Stimulated activated CD8-positive, alpha-beta memory T cell treated with anti-CD3 and anti-CD28 coated beads, Interleukin-4, amount 100 ng/mL, for 24 hours (primary cell): ENCODE measurements at regions not wholly inside any gene's neighbourhood (a gene's known extent, or its start where the extent isn't known, plus 50 kb on each side); places are given as distances from the start of the nearest gene placed in this dataset.
"Not testable (repeated sequence)": the region's sequence is repeated elsewhere in the genome, so short reads cannot be mapped to it uniquely, and the experiment has no call there.

Experiments
- DNase-seq: peaks from one replicate; pipeline ENCODE4 v3.0.0-alpha.2; 2020; ENCODE audit warnings: low read depth

DNA sequence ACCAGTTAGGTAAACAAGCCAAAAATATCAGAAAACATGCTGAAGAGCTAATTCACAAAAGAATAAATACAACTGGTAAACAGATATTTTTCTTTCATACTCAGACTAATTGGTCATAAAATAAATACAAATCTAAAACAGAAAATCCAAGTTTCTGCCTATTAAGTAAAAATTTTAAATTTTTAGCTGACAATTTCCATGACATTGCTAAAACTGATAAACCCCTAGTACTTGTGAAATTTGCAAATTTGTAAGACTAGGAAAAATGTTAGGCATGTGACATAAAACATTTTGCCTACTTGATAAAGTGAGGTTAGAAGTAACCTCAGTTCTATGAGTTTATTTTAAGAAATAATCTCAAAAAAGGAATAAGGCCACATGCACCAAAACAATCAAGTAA is 356.1 kb downstream of the LRATD1 start:
- no peak for DNase-seq

DNA sequence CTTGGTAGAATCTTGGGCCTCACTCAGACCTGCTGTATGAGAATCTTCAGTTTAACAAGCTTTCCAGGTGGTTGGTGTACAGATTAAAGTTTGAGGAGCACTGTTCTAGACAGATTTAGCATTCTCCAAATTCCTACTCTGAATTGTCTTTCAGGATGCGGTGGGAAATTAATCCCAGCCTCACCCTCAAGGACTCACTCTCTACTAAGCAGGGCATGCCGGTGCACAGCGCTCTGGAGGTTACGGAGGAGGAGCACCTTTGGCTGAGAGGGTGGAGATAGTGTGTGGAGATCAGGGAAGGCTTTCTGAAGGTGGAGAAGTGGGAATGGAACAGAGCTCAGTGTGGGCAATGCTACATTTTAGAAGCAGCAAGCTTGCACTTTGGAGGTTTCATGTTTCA is 359.2 kb downstream of the LRATD1 start:
- no peak for DNase-seq

DNA sequence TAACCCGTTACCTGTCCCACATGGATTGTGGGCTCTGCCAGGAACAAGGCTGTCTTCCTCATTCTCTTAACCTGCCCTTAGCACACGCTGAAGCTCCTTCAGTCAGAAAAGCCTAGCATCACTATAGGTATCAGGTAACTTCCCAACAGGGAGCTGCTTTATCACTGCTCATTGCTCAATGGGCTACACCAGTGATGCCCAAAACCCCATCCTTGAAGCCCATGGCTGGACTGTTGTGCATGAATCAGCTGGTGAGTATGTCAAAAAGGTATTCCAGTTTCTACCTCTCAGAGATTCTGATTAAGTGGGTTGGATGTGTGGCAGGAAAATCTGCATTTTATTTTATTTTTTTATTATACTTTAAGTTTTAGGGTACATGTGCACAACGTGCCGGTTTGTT is 362.2 kb downstream of the LRATD1 start:
- no peak for DNase-seq

DNA sequence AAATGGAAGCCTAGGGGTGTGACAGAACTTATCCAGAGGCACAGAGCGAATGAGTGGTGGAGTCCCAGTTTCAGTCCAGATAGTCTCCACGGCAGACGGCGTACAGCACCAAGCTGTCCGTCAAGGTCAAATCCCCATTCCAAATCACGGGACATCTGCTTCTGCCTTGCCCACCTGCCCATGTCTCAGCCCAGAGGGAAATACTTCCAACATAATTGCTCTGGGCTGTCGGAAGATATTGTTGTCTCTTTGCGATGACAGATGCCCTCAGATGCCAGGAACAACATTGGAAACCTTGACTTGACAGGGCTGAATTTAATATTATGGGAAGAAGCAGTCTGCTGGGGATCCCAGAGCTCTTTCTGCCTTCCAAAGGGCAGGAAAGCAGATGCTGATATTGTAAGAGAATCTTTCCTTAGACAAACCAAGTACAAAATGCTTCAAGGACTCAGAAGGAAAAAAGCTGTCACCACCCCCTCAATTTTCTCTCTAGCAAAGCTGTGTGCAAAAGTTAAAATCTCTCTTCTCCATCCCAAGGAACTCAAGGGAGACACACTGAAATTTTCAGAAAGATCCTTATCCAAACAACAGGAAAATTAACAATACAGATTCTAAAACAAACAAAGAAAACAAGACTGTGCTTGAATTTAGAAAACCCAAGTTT is 364.0 kb downstream of the LRATD1 start:
- DNase-seq, result no peak

DNA sequence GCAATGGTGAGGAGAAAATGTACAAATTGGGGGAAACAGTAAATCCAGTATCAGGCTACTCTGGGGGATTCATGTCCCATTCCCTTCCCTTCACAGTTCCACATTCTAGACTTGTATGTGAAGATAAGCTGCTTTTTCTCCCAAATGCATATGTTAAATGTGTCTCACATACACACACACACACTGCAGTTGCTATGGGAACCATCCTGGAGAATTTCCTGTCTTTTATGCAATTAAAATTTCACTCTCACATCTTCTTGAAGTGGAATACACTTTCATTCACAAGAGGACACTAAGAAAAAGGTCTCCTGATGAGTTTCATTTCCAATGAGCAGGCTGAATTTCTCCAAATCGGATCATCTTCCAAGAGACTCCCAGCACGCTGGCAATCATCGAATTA is 366.0 kb downstream of the LRATD1 start:
- DNase-seq, result no peak

DNA sequence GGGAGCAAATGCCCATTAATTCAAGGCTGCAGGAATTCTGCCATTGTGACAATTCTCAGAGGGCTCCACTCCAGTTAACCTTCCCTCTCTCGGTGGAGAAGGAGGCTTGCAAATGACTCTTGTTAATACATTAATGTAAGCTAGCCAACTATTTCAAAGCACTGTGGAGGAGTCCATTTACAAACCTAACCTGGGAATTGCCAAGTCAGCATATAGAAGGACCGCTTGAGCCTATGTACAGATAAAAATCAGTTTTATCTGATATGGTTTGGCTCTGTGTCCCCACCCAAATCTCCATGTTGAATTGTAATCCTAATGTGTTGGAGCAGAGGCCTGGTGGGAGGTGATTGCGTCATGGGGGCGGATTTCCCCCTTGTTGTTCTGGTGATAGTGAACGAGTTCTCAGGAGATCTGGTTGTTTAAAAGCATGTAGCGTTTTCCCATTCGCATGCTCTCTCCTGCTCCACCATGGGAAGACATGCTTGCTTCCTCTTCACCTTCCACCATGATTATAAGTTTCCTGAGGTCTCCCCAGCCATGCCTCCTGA is 366.7 kb downstream of the LRATD1 start:
- DNase-seq, result no peak

DNA sequence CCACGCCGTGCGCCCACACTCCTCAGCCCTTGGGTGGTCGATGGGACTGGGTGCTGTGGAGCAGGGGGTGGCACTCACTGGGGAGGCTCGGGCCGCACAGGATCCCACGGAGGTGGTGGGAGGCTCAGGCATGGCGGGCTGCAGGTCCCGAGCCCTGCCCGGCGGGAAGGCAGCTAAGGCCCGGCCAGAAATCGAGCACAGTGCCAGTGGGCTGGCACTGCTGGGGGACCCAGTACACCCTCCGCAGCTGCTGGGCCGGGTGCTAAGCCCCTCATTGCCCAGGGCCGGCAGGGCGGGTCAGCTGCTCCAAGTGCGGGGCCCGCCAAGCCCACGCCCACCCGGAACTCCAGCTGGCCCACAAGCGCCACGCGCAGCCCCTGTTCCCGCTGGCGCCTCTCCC is 370.0 kb downstream of the LRATD1 start:
- not testable (repeated sequence) for DNase-seq

DNA sequence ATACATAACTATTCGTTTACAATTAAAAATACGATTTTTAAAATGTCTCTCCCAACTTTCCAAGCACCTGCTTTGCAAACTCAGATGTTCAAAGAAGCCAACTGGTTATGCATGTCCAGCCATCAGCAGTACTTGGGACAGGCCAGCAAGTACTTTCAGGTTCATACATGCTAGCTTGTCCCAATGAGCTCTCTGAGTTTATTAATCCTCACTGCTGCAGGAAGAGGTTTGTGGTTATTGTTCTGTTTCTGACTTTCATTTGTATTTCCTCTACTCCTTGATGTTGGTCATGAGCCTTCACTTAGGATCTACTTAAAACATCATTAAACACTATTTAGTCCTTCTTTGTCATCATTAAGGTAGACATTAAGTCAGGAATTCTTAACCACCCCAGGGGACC is 374.1 kb downstream of the LRATD1 start:
- no peak for DNase-seq

DNA sequence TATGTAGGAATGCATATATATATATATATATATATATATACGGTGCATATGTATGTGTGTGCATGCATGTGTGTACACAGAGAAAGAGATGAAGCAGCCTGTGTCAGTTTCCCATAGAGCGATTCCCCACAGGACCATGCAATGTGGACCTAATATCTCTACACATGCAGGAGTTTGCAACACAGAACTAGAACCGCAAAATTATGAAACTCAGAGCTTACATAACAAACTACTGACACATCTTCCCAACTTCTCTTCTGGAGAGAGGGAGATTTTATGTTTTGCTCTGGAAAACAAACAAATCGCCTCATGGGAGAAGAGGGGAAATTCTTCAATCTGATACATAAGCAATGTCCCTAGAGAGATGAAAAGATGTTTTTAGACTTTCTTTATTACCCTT is 377.2 kb downstream of the LRATD1 start:
- no peak for DNase-seq

DNA sequence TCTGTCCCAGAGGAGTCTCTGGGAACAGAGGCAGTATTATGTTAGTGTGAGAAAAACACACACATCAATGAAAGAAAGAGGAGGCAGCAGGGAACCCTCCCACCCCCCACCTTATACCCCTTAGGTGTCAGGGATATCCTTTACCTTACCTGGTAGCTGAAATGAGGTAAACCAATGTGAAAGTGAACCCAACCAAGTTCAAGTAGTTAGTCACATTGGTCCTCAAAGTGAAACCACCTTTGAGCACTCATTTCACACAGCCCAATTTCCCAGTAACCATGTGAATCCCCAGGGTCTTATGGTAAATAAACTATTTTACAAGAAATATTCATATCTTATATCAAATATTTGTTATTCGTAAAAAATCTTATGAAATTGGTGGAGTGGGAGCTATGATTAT is 377.8 kb downstream of the LRATD1 start:
- DNase-seq, result no peak

DNA sequence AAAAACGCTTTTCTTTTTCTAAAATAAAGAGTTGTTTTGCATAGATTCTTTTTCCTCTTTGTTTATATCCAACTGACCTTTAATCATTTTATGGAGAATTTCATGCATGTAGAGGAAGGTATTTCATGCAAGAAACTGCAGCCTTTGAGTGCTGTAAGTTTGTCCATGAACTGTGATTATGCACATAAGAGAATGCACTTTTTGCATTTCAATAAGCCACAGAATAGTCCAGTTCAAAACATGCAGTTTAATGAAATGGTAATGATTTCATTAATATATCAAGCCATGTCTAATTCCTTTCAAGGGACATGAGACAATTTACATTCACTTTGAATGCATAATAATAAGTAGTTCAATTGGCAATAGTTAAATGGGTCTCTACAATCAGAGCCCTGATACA is 386.3 kb downstream of the LRATD1 start:
- DNase-seq, result no peak

DNA sequence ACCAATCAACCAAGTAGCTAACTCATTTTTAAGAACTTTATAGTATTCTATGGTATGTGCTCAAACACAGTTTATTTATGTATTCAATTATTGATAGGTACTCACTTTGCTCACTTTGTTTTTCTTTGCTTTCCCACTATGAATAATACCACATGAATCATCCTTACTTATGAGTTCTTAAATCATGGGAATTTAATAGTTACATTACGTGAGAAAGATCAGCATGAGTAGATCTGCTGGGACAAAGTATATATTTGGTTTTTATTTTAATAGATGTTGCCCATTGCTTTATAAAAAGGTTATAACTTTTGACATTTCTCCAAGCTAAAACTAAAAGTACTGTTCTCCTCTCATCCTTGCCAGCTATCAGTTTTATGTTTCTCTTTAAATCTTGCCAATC is 390.7 kb downstream of the LRATD1 start:
- DNase-seq, result no peak

DNA sequence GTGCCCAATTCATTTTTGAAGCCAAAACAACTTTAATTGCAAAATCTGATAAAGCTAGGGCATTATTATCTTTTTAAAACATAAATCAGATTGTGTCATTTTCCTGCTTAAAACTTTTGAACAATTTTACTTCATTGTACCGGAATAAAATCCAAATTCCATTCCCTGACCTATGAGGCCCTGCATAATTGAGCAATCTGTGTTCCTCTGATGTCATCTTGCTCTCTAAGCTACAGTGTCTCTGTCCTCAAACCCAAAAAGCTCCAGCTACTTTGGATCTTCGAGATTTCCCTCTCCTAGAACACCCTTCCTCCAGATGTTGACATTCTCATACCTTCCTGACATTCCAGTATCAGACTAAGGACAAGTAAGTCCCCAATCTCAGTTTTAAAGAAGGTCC is 395.9 kb downstream of the LRATD1 start:
- no peak for DNase-seq

DNA sequence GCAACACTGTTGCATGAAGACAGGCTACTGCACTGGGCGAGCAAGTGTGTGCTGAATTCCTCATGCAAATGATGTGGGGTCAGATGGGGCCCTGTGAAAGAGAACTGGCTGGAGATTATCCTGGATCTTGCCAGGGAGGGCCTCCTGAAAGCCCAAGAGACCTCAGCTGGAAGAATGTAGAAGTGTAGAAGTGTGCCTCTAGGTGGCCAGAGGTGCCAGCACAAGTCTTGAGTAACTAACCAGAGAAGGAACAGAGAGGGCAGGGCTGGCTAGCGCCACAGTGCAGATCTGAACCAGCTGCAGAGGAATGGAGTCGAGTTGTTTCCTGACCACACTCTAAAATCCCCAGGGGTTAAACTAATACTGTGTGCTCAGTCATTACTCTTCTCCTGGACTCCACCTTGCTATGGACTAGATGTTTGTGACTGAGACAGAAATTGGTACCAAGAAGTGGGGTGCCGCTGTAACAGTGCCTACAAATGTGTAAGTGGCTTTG is 399.3 kb downstream of the LRATD1 start:
- no peak for DNase-seq

DNA sequence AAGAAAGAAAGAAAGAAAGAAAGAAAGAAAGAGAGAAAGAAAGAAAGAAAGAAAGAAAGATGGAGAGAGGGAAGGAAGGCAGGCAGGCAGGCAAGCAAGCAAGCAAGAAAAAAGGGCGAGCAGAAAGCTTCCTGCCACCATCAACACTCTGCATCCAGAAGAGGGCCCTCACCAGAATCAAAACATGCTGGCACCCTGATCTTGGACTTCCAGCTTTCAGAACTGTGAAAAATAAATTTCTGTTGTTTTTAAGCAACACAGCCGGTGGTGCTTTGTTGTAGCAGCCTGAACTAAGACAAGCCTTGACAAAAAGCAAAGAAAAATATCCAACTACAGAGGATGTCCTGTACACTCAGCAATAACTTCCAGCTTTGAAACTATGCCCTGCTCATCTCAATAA is 401.7 kb downstream of the LRATD1 start:
- DNase-seq, result no peak

DNA sequence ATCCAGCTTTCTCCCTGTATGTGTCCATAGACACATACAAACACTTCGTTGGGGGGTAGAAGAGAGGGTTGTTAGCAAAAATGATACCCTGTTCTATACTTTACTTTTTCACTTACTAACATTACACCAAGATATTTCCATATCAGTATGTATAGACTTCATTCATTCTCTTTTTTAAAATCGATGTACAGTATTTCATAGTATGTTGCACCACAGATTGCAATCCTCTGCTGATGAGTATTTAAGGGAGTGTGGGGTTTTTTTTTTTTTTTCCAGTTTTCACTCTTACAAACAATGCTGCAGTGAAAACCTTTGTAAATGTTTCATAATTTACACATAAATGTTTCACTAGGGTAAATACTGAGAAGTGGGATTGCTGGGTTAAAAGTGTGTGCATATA is 402.3 kb downstream of the LRATD1 start:
- DNase-seq, result no peak

DNA sequence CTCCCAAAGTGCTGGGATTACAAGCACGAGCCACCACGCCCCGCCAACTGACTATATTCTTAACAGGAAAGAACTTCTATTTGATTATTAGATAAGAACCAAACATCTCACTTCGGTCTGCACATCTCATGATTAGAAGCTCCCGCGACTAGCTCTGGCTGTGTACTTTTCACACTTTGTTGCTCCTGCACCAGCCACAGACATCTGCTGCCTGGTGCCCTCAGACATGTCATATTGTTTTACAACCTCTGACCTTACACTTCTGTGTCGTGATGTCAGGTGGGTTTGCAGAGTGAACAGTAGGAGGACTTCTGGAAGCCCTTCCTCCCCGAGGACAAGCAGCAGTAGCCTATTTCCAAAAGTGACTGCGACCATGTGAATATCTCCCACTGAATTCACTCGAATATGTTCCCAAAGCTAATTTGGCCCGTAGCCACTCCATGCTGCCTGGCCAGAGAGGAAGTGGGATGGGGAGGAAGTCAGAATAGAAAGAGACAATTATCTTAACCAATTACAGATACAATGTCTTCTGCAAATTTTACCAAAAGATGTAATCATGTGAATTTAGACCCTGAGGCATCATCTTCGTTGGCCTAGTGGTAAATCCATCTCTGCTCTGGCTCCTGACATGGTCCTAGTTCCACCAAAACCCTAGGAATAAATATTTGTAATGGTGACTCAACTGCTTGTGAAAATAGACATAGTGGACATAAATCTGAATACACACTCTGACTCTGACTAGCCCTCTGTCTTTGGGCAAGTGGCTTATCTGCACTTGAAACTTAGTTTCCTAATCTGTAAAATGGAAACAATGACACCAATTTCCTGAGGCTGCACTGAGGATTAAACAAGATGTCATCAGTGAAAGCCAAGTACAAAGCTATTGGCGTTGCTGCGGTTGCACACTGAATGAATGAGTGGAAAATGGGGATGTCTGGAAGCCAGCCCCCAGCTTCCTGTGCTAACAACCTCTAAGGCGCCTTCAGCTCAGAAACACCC is 406.1 kb downstream of the LRATD1 start:
- DNase-seq, result no peak

DNA sequence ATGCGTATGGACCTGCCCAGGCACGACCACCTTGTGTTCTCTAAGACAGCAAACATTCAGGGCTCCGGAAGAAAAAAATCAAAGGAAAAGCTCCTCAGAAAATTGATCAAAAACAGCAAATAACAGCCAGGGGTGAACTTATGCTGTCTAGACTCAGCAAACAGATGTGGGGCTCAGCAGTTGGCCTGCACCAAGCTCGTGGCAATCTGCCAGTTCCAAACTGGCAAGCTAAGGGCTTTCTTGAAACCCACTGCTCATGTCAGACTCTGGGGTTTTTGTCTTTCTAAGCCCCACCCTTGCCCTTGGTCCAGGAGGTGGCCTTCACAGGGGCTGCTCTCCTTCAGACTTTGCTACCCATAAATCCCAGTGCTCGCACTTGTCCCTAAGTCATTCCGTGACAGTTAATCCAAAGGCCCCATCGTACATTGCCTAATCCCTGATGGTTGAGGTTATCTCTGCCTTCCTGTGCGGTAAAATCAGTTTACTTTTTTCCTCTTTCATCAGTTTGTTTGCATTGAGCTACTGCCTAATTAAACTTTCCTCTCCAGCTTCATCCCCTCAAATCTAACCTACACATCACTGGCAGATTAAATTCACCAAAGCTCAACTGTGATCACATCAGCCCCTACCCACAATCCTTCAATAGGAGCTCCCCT is 408.0 kb downstream of the LRATD1 start:
- no peak for DNase-seq

DNA sequence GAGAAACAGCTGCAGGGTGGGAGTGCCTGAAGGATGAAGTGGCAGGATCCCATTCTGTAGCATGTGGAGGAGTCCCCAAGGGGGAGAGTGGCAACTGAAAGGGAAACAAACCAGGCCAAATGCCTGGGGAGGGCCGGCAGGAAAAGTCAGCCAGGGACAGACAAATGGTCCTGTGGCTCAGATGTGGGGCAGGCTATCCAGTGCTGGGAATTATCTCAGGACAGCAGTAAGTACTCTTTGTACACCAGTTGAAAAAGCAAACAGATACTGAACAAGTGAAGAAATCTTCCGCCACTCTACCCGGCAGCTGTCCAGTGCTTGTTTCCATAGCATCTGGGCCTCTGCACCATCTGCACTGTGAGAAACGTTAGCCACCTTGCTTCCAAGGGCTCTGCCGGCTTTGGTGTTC is 408.9 kb downstream of the LRATD1 start:
- no peak for DNase-seq

DNA sequence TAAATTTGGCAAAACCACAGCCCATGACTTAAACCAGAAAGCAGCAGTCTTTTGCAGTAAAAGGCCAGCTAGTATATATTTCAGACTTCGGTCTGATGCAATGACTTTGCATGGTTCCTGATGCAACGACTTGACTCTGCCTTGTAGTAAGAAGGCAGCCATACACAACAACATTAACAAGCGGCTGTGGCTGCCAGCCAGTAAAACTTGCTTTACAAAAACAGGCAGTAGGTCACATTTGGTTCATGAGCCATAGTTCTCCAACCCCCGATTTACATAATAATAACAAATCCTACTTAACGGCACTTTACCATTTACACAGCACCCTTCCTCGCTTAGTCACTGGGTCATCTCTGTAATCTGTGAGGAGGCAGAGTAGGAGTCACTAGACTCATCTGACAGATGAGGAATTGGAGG is 410.3 kb downstream of the LRATD1 start:
- no peak for DNase-seq

DNA sequence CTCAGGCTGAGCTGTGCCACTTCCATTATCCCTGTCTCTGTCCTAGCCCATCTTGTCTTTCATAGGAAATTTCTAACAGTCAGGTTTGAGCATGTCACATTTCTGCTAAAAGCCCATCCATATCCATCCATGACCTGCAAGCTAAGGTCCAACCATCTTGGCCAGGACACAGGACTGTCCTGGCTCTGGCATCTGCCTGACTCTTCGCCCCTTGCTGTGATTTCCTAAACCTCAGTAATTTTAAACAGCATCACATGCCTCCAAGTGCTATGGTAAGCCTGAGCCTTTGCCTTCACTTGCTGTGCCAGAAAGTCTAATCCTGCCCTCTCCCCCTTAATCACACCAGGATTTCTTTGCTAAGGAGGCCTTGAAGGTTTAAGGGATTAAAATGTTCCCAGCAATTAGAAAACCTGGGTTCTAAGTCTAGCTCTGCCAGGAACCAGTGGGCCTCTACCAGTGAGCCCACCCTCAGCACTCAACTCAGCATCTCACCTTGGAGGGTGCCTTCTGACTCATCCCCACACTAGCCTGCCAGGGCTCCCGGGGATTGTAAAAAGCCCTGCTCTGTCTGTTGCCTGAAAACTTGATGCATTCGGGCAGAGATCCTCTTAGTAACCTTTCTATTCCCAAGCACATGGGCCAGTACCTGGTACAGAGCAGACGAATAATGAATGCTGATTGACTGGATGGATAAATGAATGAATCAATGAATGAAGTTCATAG is 411.0 kb downstream of the LRATD1 start:
- DNase-seq, result no peak

DNA sequence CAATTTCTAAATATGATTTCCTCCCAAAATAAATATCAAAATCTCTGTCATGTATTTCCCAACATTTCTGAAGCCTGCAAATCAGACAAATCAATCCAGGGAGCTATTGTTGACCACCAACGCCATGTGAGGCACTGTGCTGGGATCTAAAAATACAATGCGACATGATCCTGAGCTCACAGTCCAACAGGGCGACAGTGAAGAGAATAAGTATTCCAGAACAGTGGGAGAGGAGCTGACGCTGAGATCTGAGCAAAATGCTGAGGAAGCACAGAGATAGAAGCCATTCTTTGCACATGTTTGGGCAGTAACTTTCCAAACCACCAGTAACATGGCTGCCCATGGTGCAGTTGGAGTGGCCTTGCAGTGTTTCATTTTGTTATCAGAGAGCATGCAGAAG is 412.5 kb downstream of the LRATD1 start:
- no peak for DNase-seq
